ENCODE measurements at regions not wholly inside any gene's neighbourhood (a gene's known extent, or its start where the extent isn't known, plus 50 kb on each side); places are given as distances from the start of the nearest gene placed in this dataset.

- intact Hi-C loops (cut with DNase I; ENCODE audit: low total_unique reads), result no loop called here
- TF ChIP-seq POLR2A (IDR thresholded peaks at IDR 0.05) (no peak), POLR2AphosphoS5 (IDR thresholded peaks at IDR 0.05) (no peak), CTCF (IDR thresholded peaks at IDR 0.05 in 8 of 11, conservative IDR thresholded peaks at IDR 0.05 in 3 of 11) (no peak)
- 56 to 79% (median 60%) methylated on average over 2 of the region's 2 CpGs for WGBS, 5 donors
Measured at GRCh38 chr16:55941552-55941951, 66.4 kb upstream of the CES5A start.

GRCh38 chr16:55938126-55938525 is 63.0 kb upstream of the CES5A start:
- Histone ChIP-seq H3K36me3 (no peaks in the 10 kb centered on the region), H3K4me1 (no peaks in the 10 kb centered on the region), H3K9me3 (peaks cover 0 to 11% (median 5%) of the 10 kb centered on the region in 8 donors), H3K27me3 (replicated peaks in 1 of 7) (peaks cover 0 to 26% (median 0%) of the 10 kb centered on the region in 7 donors), H3K27ac (no peak overlapping the region), H3K4me3 (no peak overlapping the region)
- no peak for TF ChIP-seq POLR2AphosphoS5 (IDR thresholded peaks at IDR 0.05)
- no peak for TF ChIP-seq POLR2A (IDR thresholded peaks at IDR 0.05)
- TF ChIP-seq CTCF (IDR thresholded peaks at IDR 0.05 in 8 of 11, conservative IDR thresholded peaks at IDR 0.05 in 3 of 11), result no peak
- intact Hi-C loops (cut with DNase I; ENCODE audit: low total_unique reads), result no loop called here
- WGBS, 5 donors, result 55 to 71% (median 63%) methylated on average over 1 of the region's 1 CpG
- DNase-seq, result no peak

More at GRCh38 chr16:55941552-55941951, 66.4 kb upstream of the CES5A start:
- no peak for DNase-seq
- no peaks in the 10 kb centered on the region for H3K4me1 ChIP-seq
- peaks cover 0 to 33% (median 0%) of the 10 kb centered on the region in 7 donors for H3K27me3 ChIP-seq (replicated peaks in 1 of 7)
- H3K9me3 ChIP-seq, result peaks cover 0 to 11% (median 5%) of the 10 kb centered on the region in 8 donors
- no peak overlapping the region for H3K4me3 ChIP-seq
- no peaks in the 10 kb centered on the region for H3K36me3 ChIP-seq
- no peak overlapping the region for H3K27ac ChIP-seq

GRCh38 chr16:55933038-55933437 is 57.9 kb upstream of the CES5A start:
- TF ChIP-seq CTCF (IDR thresholded peaks at IDR 0.05 in 8 of 11, conservative IDR thresholded peaks at IDR 0.05 in 3 of 11), result no peak
- TF ChIP-seq POLR2AphosphoS5 (IDR thresholded peaks at IDR 0.05), result no peak
- TF ChIP-seq POLR2A (IDR thresholded peaks at IDR 0.05), result no peak

GRCh38 chr16:55930036-55930435 is 54.9 kb upstream of the CES5A start:
- TF ChIP-seq POLR2AphosphoS5 (IDR thresholded peaks at IDR 0.05), result no peak
- 63 to 73% (median 69%) methylated on average over 2 of the region's 2 CpGs for WGBS, 5 donors
- H3K4me1 ChIP-seq, result no peaks in the 10 kb centered on the region
- intact Hi-C loops (cut with DNase I; ENCODE audit: low total_unique reads), result no loop called here
- no peak overlapping the region for H3K27ac ChIP-seq
- no peaks in the 10 kb centered on the region for H3K36me3 ChIP-seq
- H3K9me3 ChIP-seq, result no peaks in the 10 kb centered on the region
- H3K4me3 ChIP-seq, result no peak overlapping the region
- no peak for DNase-seq
- H3K27me3 ChIP-seq (replicated peaks in 1 of 7), result no peaks in the 10 kb centered on the region

More at GRCh38 chr16:55933038-55933437, 57.9 kb upstream of the CES5A start:
- Histone ChIP-seq H3K27ac (no peak overlapping the region), H3K9me3 (no peaks in the 10 kb centered on the region), H3K4me1 (no peaks in the 10 kb centered on the region), H3K4me3 (no peak overlapping the region), H3K36me3 (no peaks in the 10 kb centered on the region), H3K27me3 (replicated peaks in 1 of 7) (peaks cover 0 to 14% (median 0%) of the 10 kb centered on the region in 7 donors)
- intact Hi-C loops (cut with DNase I; ENCODE audit: low total_unique reads), result no loop called here
- WGBS, 5 donors, result 69 to 82% (median 74%) methylated on average over 3 of the region's 3 CpGs
- no peak for DNase-seq

GRCh38 chr16:55929181-55929580 is 54.0 kb upstream of the CES5A start:
- TF ChIP-seq POLR2A (IDR thresholded peaks at IDR 0.05) (no peak), POLR2AphosphoS5 (IDR thresholded peaks at IDR 0.05) (no peak), CTCF (IDR thresholded peaks at IDR 0.05 in 8 of 11, conservative IDR thresholded peaks at IDR 0.05 in 3 of 11) (no peak)
- Histone ChIP-seq H3K4me1 (no peaks in the 10 kb centered on the region), H3K4me3 (no peak overlapping the region), H3K9me3 (no peaks in the 10 kb centered on the region), H3K36me3 (no peaks in the 10 kb centered on the region), H3K27me3 (replicated peaks in 1 of 7) (peaks cover 0 to 7% (median 0%) of the 10 kb centered on the region in 7 donors), H3K27ac (no peak overlapping the region)
- DNase-seq, result no peak
- intact Hi-C loops (cut with DNase I; ENCODE audit: low total_unique reads), result no loop called here
- WGBS, 5 donors, result 86 to 91% (median 88%) methylated on average over 8 of the region's 8 CpGs

Data from spleen (tissue), 11 donors.